ENCODE measurements at regions not wholly inside any gene's neighbourhood (a gene's known extent, or its start where the extent isn't known, plus 50 kb on each side); places are given as distances from the start of the nearest gene placed in this dataset.
A peak's percentile ranks its signal among the peaks of the same experiment; 100 is the strongest.

DNA sequence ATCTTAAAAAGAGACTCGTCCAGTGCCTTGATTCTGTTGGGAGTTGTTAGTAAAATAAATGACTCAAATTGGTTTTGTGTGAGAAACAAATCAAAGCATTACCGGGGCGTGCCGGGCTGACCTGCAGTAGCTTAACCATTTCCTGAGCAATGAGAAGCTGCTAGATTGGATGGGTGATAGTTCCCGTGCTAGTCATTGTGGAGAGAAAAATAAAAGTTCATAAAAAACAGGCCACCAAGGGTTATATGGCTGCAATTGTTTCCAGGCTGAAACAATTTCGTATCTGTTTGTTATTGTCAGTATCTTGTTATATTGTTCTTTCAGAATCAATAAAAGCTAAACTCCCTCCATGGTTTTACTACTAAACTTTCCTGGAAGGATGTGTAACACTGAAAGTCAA, 314.4 kb downstream of the MTX2 start:
- Histone ChIP-seq H3K27me3 (peaks cover 0 to 24% (median 6%) of the 10 kb centered on the region in 7 donors), H3K36me3 (no peaks in the 10 kb centered on the region), H3K27ac (peak overlapping the region in 2 of 10 donors; percentile 11 to 15), H3K4me1 (peaks cover 0 to 4% (median 0%) of the 10 kb centered on the region in 9 donors), H3K9me3 (no peaks in the 10 kb centered on the region), H3K4me3 (no peak overlapping the region)
- TF ChIP-seq, protein P1, sequence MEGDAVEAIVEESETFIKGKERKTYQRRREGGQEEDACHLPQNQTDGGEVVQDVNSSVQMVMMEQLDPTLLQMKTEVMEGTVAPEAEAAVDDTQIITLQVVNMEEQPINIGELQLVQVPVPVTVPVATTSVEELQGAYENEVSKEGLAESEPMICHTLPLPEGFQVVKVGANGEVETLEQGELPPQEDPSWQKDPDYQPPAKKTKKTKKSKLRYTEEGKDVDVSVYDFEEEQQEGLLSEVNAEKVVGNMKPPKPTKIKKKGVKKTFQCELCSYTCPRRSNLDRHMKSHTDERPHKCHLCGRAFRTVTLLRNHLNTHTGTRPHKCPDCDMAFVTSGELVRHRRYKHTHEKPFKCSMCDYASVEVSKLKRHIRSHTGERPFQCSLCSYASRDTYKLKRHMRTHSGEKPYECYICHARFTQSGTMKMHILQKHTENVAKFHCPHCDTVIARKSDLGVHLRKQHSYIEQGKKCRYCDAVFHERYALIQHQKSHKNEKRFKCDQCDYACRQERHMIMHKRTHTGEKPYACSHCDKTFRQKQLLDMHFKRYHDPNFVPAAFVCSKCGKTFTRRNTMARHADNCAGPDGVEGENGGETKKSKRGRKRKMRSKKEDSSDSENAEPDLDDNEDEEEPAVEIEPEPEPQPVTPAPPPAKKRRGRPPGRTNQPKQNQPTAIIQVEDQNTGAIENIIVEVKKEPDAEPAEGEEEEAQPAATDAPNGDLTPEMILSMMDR (IDR thresholded peaks at IDR 0.05): no peak
- intact Hi-C loops (cut with DNase I): no loop called here
- 54 to 61% methylated on average over 6 of the region's 6 CpGs for WGBS, 2 donors
- no peak for DNase-seq
- ATAC-seq: no peak

DNA sequence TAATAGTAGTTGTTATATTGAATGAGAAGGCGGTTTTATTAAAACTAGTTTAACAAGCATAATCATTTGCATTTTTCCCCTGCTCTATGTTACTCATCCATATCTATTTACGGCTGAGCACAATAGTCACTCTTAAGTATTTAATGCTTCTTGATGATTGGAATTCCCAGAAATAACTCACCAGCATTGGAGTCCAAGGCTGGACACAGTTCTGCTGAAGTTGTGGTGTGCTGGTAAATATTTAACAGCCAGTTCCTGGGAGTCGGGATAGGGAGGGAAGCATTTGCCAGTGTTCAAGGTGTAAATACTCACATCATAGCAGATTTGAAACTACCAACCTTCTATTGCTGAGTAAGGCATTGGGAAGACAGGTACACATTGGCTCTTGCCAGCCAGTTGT, 315.1 kb downstream of the MTX2 start:
- ATAC-seq: no peak
- no peak overlapping the region for H3K27ac ChIP-seq

DNA sequence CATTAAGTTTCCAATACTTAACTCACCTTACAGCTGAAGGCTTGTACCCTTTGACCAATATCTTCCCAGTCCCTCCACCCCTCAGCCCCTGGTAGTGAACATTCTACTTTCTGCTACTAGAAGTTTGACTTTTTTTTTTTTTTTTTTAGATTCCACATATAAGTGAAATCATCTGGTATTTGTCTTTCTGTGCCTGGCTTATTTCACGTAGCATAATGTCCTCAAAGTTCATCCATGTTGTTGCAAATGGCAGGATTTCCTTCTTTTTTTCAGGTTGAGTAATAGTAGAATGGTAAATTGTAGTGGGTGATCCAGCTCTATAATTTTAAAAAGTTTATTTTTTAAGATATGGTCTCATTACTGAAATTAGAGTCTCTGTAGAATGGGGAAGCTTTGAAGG, 316.0 kb downstream of the MTX2 start:
- ATAC-seq (no peak), DNase-seq (no peak)
- Histone ChIP-seq H3K4me3 (no peak overlapping the region), H3K27me3 (peaks cover 0 to 21% (median 6%) of the 10 kb centered on the region in 7 donors), H3K27ac (no peak overlapping the region), H3K36me3 (no peaks in the 10 kb centered on the region), H3K9me3 (no peaks in the 10 kb centered on the region), H3K4me1 (peaks cover 0 to 4% (median 0%) of the 10 kb centered on the region in 9 donors)
- intact Hi-C loops (cut with DNase I): no loop called here
- WGBS, 2 donors: 93 to 97% methylated on average over 1 of the region's 1 CpG
- TF ChIP-seq, protein P1 (IDR thresholded peaks at IDR 0.05): no peak

More for the DNA sequence above, 315.1 kb downstream of the MTX2 start:
- no peaks in the 10 kb centered on the region for H3K36me3 ChIP-seq
- peaks cover 0 to 4% (median 0%) of the 10 kb centered on the region in 9 donors for H3K4me1 ChIP-seq
- peaks cover 0 to 22% (median 6%) of the 10 kb centered on the region in 7 donors for H3K27me3 ChIP-seq
- intact Hi-C loops (cut with DNase I): no loop called here
- TF ChIP-seq, protein P1 (IDR thresholded peaks at IDR 0.05): no peak
- H3K9me3 ChIP-seq: no peaks in the 10 kb centered on the region
- no peak overlapping the region for H3K4me3 ChIP-seq
- DNase-seq: no peak
- 85 to 93% methylated on average over 3 of the region's 3 CpGs for WGBS, 2 donors

DNA sequence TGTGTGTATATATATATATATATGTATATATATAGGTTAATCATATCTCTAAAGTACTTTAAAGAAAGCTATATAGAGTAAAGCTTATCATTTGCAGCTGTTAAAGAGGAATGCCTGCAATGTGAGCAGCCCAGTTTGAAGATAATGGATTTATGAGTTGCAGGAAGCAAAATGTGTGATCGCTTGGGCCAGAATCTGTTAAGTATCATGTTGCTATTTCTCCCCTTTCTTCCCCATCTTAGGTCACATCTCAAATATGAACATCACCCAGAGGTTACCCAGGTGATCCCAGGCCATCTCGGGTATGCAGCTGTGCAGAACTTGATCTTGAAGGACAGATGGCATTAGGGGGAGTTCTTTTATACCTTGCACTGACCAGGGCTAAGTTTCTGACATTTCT, 316.5 kb downstream of the MTX2 start:
- TF ChIP-seq, protein P1 (IDR thresholded peaks at IDR 0.05): no peak
- Histone ChIP-seq H3K4me1 (peaks cover 0 to 4% (median 0%) of the 10 kb centered on the region in 9 donors), H3K27me3 (peaks cover 0 to 21% (median 6%) of the 10 kb centered on the region in 7 donors), H3K36me3 (no peaks in the 10 kb centered on the region), H3K4me3 (no peak overlapping the region), H3K9me3 (no peaks in the 10 kb centered on the region), H3K27ac (no peak overlapping the region)
- whole genome bisulfite sequencing, 2 donors: 62 to 76% methylated on average over 2 of the region's 2 CpGs
- no peak for DNase-seq
- intact Hi-C loops (cut with DNase I): no loop called here
- no peak for ATAC-seq

All from heart right ventricle (tissue), 16 donors.